UCSD-AML1 (cell line): ENCODE measurements at regions not wholly inside any gene's neighbourhood (a gene's known extent, or its start where the extent isn't known, plus 50 kb on each side); places are given as distances from the start of the nearest gene placed in this dataset.

Experiments
- DNase-seq: peaks from one replicate; lab custom pipeline; 2025; ENCODE audit not compliant: unreplicated experiment; lab: John Stamatoyannopoulos, UW

DNA sequence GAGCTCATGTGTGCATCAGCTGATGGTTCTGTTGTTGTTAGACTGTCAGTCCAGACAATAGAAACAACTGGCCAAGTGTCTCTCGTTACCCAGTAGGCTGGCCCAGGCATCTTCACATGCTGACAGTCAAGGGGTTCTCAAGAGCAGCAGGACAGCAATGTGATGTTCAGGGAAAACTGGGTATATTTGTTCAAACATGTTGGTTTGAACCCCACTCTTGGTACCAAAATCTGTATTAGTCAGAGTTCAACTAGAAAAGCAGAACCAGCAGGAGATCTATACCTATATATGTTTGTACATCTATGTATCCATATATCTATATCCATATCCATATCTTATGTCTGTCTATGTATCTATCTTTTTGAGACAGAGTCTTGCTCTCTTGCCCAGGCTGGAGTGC lies 108.1 kb downstream of the LRRC70 start:
- DNase-seq = no peak

DNA sequence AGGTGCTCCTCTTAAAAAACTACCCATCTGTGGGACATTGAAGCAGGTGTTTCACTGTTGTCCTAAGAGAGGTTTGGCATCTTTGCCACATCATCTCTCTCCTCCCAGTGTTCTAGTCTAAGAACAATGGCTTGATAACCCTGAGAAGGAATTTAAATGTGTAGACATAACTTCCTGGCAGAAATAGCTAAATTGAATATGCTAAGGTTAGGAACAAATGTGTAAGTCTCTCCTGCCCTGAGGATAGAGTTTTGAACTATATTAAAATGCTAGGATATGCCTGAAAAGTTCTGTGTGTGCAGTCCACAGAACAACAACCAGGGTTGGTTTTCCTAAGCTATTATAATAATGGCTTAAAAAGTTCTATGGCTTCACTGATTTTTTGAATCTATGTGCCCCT lies 106.6 kb downstream of the LRRC70 start:
- DNase-seq = no peak

DNA sequence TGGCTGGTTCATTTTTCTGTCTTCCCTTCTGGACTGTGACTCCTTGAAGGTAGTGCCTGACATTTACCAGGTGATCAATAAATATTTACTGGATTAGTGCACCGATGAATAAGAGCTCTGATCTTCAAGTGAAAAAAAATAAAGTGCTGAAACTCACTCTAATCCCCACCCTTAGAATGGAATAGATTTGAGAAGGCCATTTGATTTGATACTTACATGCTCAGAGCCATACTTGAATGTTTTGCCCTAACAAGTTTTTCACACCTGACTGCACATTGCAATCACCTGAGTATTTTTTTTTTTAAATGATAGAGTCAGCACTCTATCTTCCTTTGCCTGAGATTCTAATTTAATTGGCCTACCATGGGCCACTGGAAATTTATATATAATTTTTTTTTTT lies 105.7 kb downstream of the LRRC70 start:
- no peak for DNase-seq

- no peak for DNase-seq
Observed at GRCh38 chr5:62682059-62682458, 103.4 kb downstream of the LRRC70 start.

- no peak for DNase-seq
Observed at GRCh38 chr5:62681117-62681850, 102.7 kb downstream of the LRRC70 start.

- no peak for DNase-seq
Observed at GRCh38 chr5:62680121-62680520, 101.5 kb downstream of the LRRC70 start.
